Left lung (tissue), 4 donors: ENCODE measurements at regions not wholly inside any gene's neighbourhood (a gene's known extent, or its start where the extent isn't known, plus 50 kb on each side); places are given as distances from the start of the nearest gene placed in this dataset.
A peak's percentile ranks its signal among the peaks of the same experiment; 100 is the strongest.

Source experiments
- ATAC-seq: fragments of 200-7000 bp; cut with Tn5 transposase; one replicate; pipeline ENCODE4 v1.9.1; 2020; ENCODE audit warnings: moderate library complexity
- DNase-seq, 4 donors: peaks; one replicate each; pipeline ENCODE4 v3.0.0-alpha.2; 2013 to 2020
- H3K27ac ChIP-seq, 2 donors: fragments of 200-600 bp; sonication (generic) in 1 of 2; one replicate each; pipeline versions ENCODE4 v1.5.0 to v1.8.0; 2020 to 2021
- H3K27me3 ChIP-seq, 2 donors: fragments of 200-600 bp; sonication (generic) in 1 of 2; one replicate each; pipeline versions ENCODE4 v1.5.0 to v1.8.0; 2020 to 2021
- H3K36me3 ChIP-seq, 2 donors: fragments of 200-600 bp; sonication (generic) in 1 of 2; one replicate each; pipeline versions ENCODE4 v1.5.0 to v1.8.0; 2020 to 2021
- H3K4me1 ChIP-seq, 2 donors: fragments of 200-600 bp; one replicate each; pipeline ENCODE4 v1.8.0; 2021
- H3K4me3 ChIP-seq, 2 donors: fragments of 200-600 bp; sonication (generic) in 1 of 2; one replicate each; pipeline versions ENCODE4 v1.5.0 to v1.8.0; 2020 to 2021; ENCODE audit warnings: mild to moderate bottlenecking in 1 of 2
- H3K9me3 ChIP-seq, 2 donors: fragments of 200-600 bp; sonication (generic) in 1 of 2; one replicate each; pipeline versions ENCODE4 v1.5.0 to v1.8.0; 2020 to 2021
- CTCF ChIP-seq, 2 donors: fragments of 200-600 bp; sonication (generic) in 1 of 2; IDR thresholded peaks; one replicate each; pipeline versions ENCODE4 v1.5.0 to v1.8.0; 2021; ENCODE audit warnings: antibody characterized with exemption in 2 of 2
- intact Hi-C, 2 donors: fragments of 100-400 bp; cut with DNase I; formaldehyde crosslinking; loops; one replicate each; pipeline versions ENCODE4 v1.11.2 to v1.14.2; 2022
- donor health status: DM: no; HTN: yes; CAD: no.
- donor health status: DM: no; HTN: no; CAD: no.

- Histone ChIP-seq H3K27me3 (no peaks in the 10 kb centered on the region), H3K9me3 (no peaks in the 10 kb centered on the region), H3K4me1 (peaks cover 0 to 10% of the 10 kb centered on the region in 2 donors), H3K36me3 (no peaks in the 10 kb centered on the region), H3K4me3 (no peak overlapping the region), H3K27ac (no peak overlapping the region)
- intact Hi-C loops = no loop called here
- TF ChIP-seq CTCF (IDR thresholded peaks at IDR 0.05) = no peak
- no peak for DNase-seq
- no peak for ATAC-seq
These were observed 177.7 kb upstream of the MCTP2 start for GRCh38 chr15:94053626-94054025.

GRCh38 chr15:94052711-94053110 is 178.7 kb upstream of the MCTP2 start:
- no peak overlapping the region for H3K4me3 ChIP-seq
- H3K27me3 ChIP-seq = no peaks in the 10 kb centered on the region
- H3K9me3 ChIP-seq = no peaks in the 10 kb centered on the region
- no peak for ATAC-seq
- peaks cover 0 to 10% of the 10 kb centered on the region in 2 donors for H3K4me1 ChIP-seq
- no peak overlapping the region for H3K27ac ChIP-seq
- intact Hi-C loops = no loop called here
- DNase-seq = no peak
- no peaks in the 10 kb centered on the region for H3K36me3 ChIP-seq
- no peak for TF ChIP-seq CTCF (IDR thresholded peaks at IDR 0.05)

GRCh38 chr15:94047566-94047965 is 183.8 kb upstream of the MCTP2 start:
- no peak for DNase-seq
- no peaks in the 10 kb centered on the region for H3K9me3 ChIP-seq
- H3K4me3 ChIP-seq = no peak overlapping the region
- intact Hi-C loops = no loop called here
- no peak for TF ChIP-seq CTCF (IDR thresholded peaks at IDR 0.05)
- H3K36me3 ChIP-seq = no peaks in the 10 kb centered on the region
- H3K27ac ChIP-seq = no peak overlapping the region
- ATAC-seq = no peak
- H3K4me1 ChIP-seq = no peaks in the 10 kb centered on the region
- no peaks in the 10 kb centered on the region for H3K27me3 ChIP-seq

GRCh38 chr15:94042180-94042928 is 189.0 kb upstream of the MCTP2 start:
- TF ChIP-seq CTCF (IDR thresholded peaks at IDR 0.05) = no peak
- H3K4me3 ChIP-seq = no peak overlapping the region
- no peaks in the 10 kb centered on the region for H3K36me3 ChIP-seq
- H3K9me3 ChIP-seq = peaks cover 0 to 3% of the 10 kb centered on the region in 2 donors
- H3K27ac ChIP-seq = no peak overlapping the region
- ATAC-seq = peak; percentile 43
- H3K27me3 ChIP-seq = no peaks in the 10 kb centered on the region
- DNase-seq = no peak
- no peaks in the 10 kb centered on the region for H3K4me1 ChIP-seq
- intact Hi-C loops = no loop called here

GRCh38 chr15:94041746-94042145 is 189.6 kb upstream of the MCTP2 start:
- Histone ChIP-seq H3K27ac (no peak overlapping the region), H3K4me1 (no peaks in the 10 kb centered on the region), H3K4me3 (no peak overlapping the region), H3K9me3 (peaks cover 0 to 3% of the 10 kb centered on the region in 2 donors), H3K36me3 (no peaks in the 10 kb centered on the region), H3K27me3 (no peaks in the 10 kb centered on the region)
- DNase-seq (no peak), ATAC-seq (no peak)
- TF ChIP-seq CTCF (IDR thresholded peaks at IDR 0.05) = no peak
- intact Hi-C loops = no loop called here
